GM12878 (cell line): ENCODE measurements at regions not wholly inside any gene's neighbourhood (a gene's known extent, or its start where the extent isn't known, plus 50 kb on each side); places are given as distances from the start of the nearest gene placed in this dataset.

Source experiments
- ATAC-seq: fragments of 200-7000 bp; cut with Tn5 transposase; 3 replicates; pipeline ENCODE4 v1.9.1; 2020; ENCODE audit warnings: mild to moderate bottlenecking, moderate library complexity
- BruUV-seq: library from RNA; stranded (reverse); fragments of 400-500 nt; replicated peaks from 2 replicates; lab custom pipeline; 2021; lab: Mats Ljungman, UMichigan
- CTCF ChIA-PET: fragments of 300-600 bp; sonication (Branson Sonifier 250); formaldehyde crosslinking; extraction: SDS; loops from one replicate; lab custom pipeline; 2021; ENCODE audit warnings: inconsistent platforms; lab: Yijun Ruan, JAX
- POLR2A ChIA-PET: fragments of 350-600 bp; formaldehyde crosslinking; extraction: SDS; loops from one replicate; lab custom pipeline; 2021; ENCODE audit warnings: inconsistent platforms; lab: Charles Lee
- RAD21 ChIA-PET: fragments of 300-600 bp; sonication (Branson Sonifier 250); formaldehyde crosslinking; loops from one replicate; lab custom pipeline; 2023; ENCODE audit warnings: antibody characterized with exemption; ENCODE audit not compliant: unreplicated experiment; lab: Charles Lee
- SMC1A ChIA-PET: fragments of 300-600 bp; sonication (Branson Sonifier 250); formaldehyde crosslinking; loops from one replicate; lab custom pipeline; 2023; ENCODE audit not compliant: unreplicated experiment, uncharacterized antibody; lab: Charles Lee
- DNase-seq: peaks from one replicate; pipeline ENCODE4 v3.0.0-alpha.2; 2011; ENCODE audit warnings: low read depth, low spot score
- FAIRE-seq: peaks from 3 replicates; lab custom pipeline; 2011; peaks lifted over from hg19 to GRCh38; lab: Jason Lieb, UNC
- H2AFZ ChIP-seq: 2 replicates; pipeline ENCODE4 v1.6.0; 2011; ENCODE audit warnings: low read depth, low read length, control low read depth; ENCODE audit not compliant: control insufficient read depth
- H3K27ac ChIP-seq: 2 replicates; pipeline ENCODE4 v1.5.1; 2011; ENCODE audit warnings: control low read depth; ENCODE audit not compliant: control insufficient read depth, insufficient read depth
- H3K27me3 ChIP-seq, 2 experiments: replicated peaks in 1 of 2; 2 replicates each; pipeline versions ENCODE4 v1.6.0 to v1.6.1; 2011; ENCODE audit warnings: low read length in 1 of 2; ENCODE audit not compliant: control insufficient read depth in 2 of 2, insufficient read depth in 2 of 2
- H3K36me3 ChIP-seq, 2 experiments: 2 replicates each; pipeline ENCODE4 v1.5.1; 2011; ENCODE audit warnings: low read length in 1 of 2; ENCODE audit not compliant: control insufficient read depth in 2 of 2, insufficient read depth in 2 of 2
- H3K4me1 ChIP-seq: 2 replicates; pipeline ENCODE4 v1.6.1; 2011; ENCODE audit warnings: mild to moderate bottlenecking, low read length, moderate library complexity, mixed read lengths; ENCODE audit not compliant: control insufficient read depth, insufficient read depth
- H3K4me2 ChIP-seq: 2 replicates; pipeline ENCODE4 v1.6.0; 2011; ENCODE audit warnings: control low read depth; ENCODE audit not compliant: control insufficient read depth, insufficient read depth
- H3K4me3 ChIP-seq: fragments of 200-600 bp; sonication (generic); 2 replicates; pipeline ENCODE4 v1.5.1; 2016
- H3K79me2 ChIP-seq: 2 replicates; pipeline ENCODE4 v1.6.0; 2011; ENCODE audit warnings: low read length; ENCODE audit not compliant: control insufficient read depth, insufficient read depth
- H3K9ac ChIP-seq: 2 replicates; pipeline ENCODE4 v1.8.0; 2011; ENCODE audit warnings: low read length, control low read depth, mixed read lengths; ENCODE audit not compliant: control insufficient read depth, insufficient read depth
- H3K9me3 ChIP-seq: replicated peaks from 3 replicates; pipeline ENCODE4 v1.5.1; 2011; ENCODE audit warnings: mild to moderate bottlenecking, low read length; ENCODE audit not compliant: control insufficient read depth, insufficient read depth
- H4K20me1 ChIP-seq: 2 replicates; pipeline ENCODE4 v1.6.0; 2011; ENCODE audit not compliant: control insufficient read depth, insufficient read depth
- IRF5 ChIP-seq: fragments of 450-650 bp; IDR thresholded peaks from 2 replicates; pipeline ENCODE4 v1.6.1; 2017; ENCODE audit warnings: borderline replicate concordance
- MAX ChIP-seq: IDR thresholded peaks from 2 replicates; pipeline ENCODE4 v1.6.1; 2012; ENCODE audit warnings: low read depth, low read length, improper control_type of control experiment
- RCOR1 ChIP-seq: conservative IDR thresholded peaks from 2 replicates; pipeline ENCODE4 v1.6.1; 2012; ENCODE audit warnings: low read depth, low read length, improper control_type of control experiment
- WGBS: methylation state at CpG from one replicate; pipeline ENCODE4 v1.1.6; 2016; ENCODE audit warnings: low lambda C conversion rate; ENCODE audit not compliant: insufficient replicate concordance, insufficient coverage; ENCODE audit errors: missing lambda C conversion rate; 5-methylcytosine and 5-hydroxymethylcytosine counted together
- in situ Hi-C: fragments of 300-500 bp; cut with MboI; formaldehyde crosslinking; loops from 9 replicates; pipeline ENCODE4 v1.14.3; 2018; ENCODE audit warnings: mixed read lengths
- intact Hi-C: fragments of 100-400 bp; cut with micrococcal nuclease; formaldehyde crosslinking; loops from one replicate; pipeline ENCODE4 v1.14.2; 2022; ENCODE audit not compliant: unreplicated experiment

GRCh38 chr6:99165838-99166237 is 183.6 kb downstream of the FAXC start (continued):
- TF ChIP-seq MAX (no peak), IRF5 (no peak)

- no TSS peak for BruUV-seq
- no peak overlapping the region for H3K9ac ChIP-seq
- H3K4me2 ChIP-seq = no peak overlapping the region
- FAIRE-seq (no peak), DNase-seq (no peak), ATAC-seq (no peak)
- intact Hi-C loops (loop anchor here (1.0 to 2.0 kb wide), 2 partner anchors 67 to 90 kb away; no protein-coding TSS in a partner anchor), in situ Hi-C loops (loop anchor here (10.0 kb wide), 1 partner anchor 93 kb away; no protein-coding TSS in a partner anchor)
- no peak for TF ChIP-seq RCOR1
- 4% methylated on average over 3 of the region's 3 CpGs for WGBS
- H4K20me1 ChIP-seq = no peaks in the 10 kb centered on the region
- no peak overlapping the region for H3K27ac ChIP-seq
- POLR2A ChIA-PET = no interaction called here
- H3K36me3 ChIP-seq = no peaks in the 10 kb centered on the region
- H3K9me3 ChIP-seq = no peaks in the 10 kb centered on the region
- H3K4me1 ChIP-seq = no peaks in the 10 kb centered on the region
- no peaks in the 10 kb centered on the region for H3K79me2 ChIP-seq
- RAD21 ChIA-PET = interaction anchor here (2.8 kb wide), 1 partner anchor 90 kb away, joined by 12 read pairs; no protein-coding TSS in a partner anchor
- H2AFZ ChIP-seq = no peak overlapping the region
- SMC1A ChIA-PET = interaction anchor here (0.8 to 3.3 kb wide), 4 partner anchors 11 to 90 kb away, joined by 3 to 21 read pairs (median 3); no protein-coding TSS in a partner anchor
- CTCF ChIA-PET = interaction anchor here (0.7 to 9.2 kb wide), 15 partner anchors 8 to 1658 kb away, joined by 3 to 110 read pairs (median 3); no protein-coding TSS in a partner anchor
- H3K27me3 ChIP-seq = no peaks in the 10 kb centered on the region; a peak in 1 of 4 replicates
- H3K4me3 ChIP-seq = no peak overlapping the region
Measured at GRCh38 chr6:99152347-99152643, 197.2 kb downstream of the FAXC start.
